ENCODE measurements at regions not wholly inside any gene's neighbourhood (a gene's known extent, or its start where the extent isn't known, plus 50 kb on each side); places are given as distances from the start of the nearest gene placed in this dataset.

DNA sequence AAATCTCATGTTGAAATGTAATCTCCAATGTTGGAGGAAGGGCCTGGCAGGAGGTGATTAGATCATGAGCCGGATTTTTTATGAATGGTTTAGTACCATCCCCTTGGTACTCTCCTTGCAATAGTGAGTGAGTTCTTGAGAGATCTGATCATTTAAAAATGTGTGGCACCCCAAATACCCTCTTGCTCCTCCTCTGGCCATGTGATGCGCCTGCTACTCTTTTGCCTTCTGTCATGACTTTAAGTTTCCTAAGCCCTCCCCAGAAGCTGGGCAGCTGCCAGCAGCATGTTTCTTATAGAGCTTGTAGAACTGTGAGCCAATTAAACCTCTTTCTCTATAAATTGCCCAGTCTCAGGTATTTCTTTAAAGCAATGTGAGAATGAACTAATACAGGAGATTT is 72.6 kb upstream of the FIGN start:
- DNase-seq, result no peak

DNA sequence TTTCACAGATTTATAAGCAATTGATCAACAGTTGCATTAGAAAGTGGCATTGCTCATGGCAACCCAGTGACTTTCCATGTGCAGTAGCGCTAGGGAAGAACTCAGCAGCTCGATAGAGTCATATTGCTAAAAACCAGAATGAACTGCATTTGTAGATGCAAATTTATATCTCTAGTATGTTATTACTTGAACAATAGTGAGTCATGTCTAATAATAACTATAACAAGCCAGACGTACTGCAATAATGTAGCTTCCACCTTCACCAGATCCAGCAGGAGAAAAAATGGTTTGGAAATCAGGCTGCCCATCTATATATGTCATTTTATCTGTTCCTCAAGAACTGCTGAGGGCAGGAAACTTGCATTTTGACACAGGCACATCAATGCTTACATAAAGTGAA is 66.5 kb upstream of the FIGN start:
- DNase-seq, result no peak

GRCh38 chr2:163801486-163801885 is 65.7 kb upstream of the FIGN start:
- no peak for DNase-seq

- peak; percentile 32 for DNase-seq
Measured at GRCh38 chr2:163800951-163801381, 65.2 kb upstream of the FIGN start.

GRCh38 chr2:163799807-163800206 is 64.0 kb upstream of the FIGN start:
- DNase-seq, result no peak

DNA sequence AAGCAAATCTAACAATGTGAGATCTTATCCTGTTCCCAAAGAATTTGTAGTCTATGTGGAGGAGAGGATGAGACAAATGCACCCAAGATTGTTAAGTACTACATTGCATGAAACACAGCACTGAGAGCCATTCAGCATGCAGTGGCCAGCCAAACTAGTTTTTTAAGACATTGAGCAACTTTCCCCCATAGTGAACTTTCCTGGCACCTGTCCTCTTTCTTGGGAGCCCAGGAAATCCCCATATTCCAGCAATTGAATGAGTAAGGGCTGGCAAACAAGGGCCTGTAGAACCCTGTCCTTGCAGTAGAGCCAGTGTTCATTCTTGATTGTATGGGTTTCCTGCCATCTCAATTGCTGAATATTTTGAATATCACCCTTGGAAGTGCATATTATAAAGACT is 58.8 kb upstream of the FIGN start:
- no peak for DNase-seq
